ENCODE measurements at regions not wholly inside any gene's neighbourhood (a gene's known extent, or its start where the extent isn't known, plus 50 kb on each side); places are given as distances from the start of the nearest gene placed in this dataset.

- TF ChIP-seq CTCF (conservative IDR thresholded peaks at IDR 0.05; ENCODE audit: low read length) (no peak), EZH2phosphoT487 (IDR thresholded peaks at IDR 0.05; ENCODE audit: borderline replicate concordance) (no peak)
Measured at GRCh38 chr18:22001912-22002487, 167.4 kb upstream of the GATA6 start.
